Liver (tissue), 8 donors: ENCODE measurements at regions not wholly inside any gene's neighbourhood (a gene's known extent, or its start where the extent isn't known, plus 50 kb on each side); places are given as distances from the start of the nearest gene placed in this dataset.

Experiments used
- DNase-seq: peaks from one replicate; pipeline ENCODE4 v3.0.0-alpha.2; 2017; ENCODE audit warnings: low spot score
- H3K27ac ChIP-seq, 2 donors: one replicate each; pipeline ENCODE4 v1.7.0; 2013; ENCODE audit warnings: inconsistent platforms in 2 of 2, low read length in 2 of 2, control low read depth in 1 of 2, low read depth in 1 of 2, mild to moderate bottlenecking in 1 of 2
- H3K27me3 ChIP-seq, 4 donors: one replicate each; pipeline versions ENCODE4 v1.6.1 to v1.7.0; 2013; ENCODE audit warnings: low read length in 3 of 4, inconsistent platforms in 1 of 4, mild to moderate bottlenecking in 1 of 4, moderate library complexity in 1 of 4; ENCODE audit not compliant: control insufficient read depth in 4 of 4, insufficient read depth in 4 of 4
- H3K36me3 ChIP-seq, 4 donors: one replicate each; pipeline versions ENCODE4 v1.6.1 to v1.7.0; 2013; ENCODE audit warnings: low read length in 3 of 4, mild to moderate bottlenecking in 3 of 4, low read depth in 1 of 4, moderate library complexity in 1 of 4; ENCODE audit not compliant: control insufficient read depth in 4 of 4, insufficient read depth in 3 of 4
- H3K4me1 ChIP-seq, 4 donors: one replicate each; pipeline versions ENCODE4 v1.6.1 to v1.7.0; 2013; ENCODE audit warnings: low read length in 3 of 4, mild to moderate bottlenecking in 3 of 4, moderate library complexity in 1 of 4; ENCODE audit not compliant: control insufficient read depth in 4 of 4, insufficient read depth in 4 of 4
- H3K4me3 ChIP-seq, 3 donors: one replicate each; pipeline versions ENCODE4 v1.6.1 to v1.7.0; 2013; ENCODE audit warnings: low read length in 3 of 3, control low read depth in 1 of 3, low read depth in 1 of 3, mild to moderate bottlenecking in 1 of 3
- H3K9ac ChIP-seq, 2 donors: one replicate each; pipeline ENCODE4 v1.7.0; 2013; ENCODE audit warnings: low read length in 2 of 2, mild to moderate bottlenecking in 2 of 2, moderate library complexity in 2 of 2, control low read depth in 1 of 2, low read depth in 1 of 2
- H3K9me3 ChIP-seq, 4 donors: one replicate each; pipeline versions ENCODE4 v1.6.1 to v1.7.0; 2013; ENCODE audit warnings: low read length in 3 of 4; ENCODE audit not compliant: control insufficient read depth in 4 of 4
- ATF3 ChIP-seq: IDR thresholded peaks from 2 replicates; pipeline ENCODE4 v1.6.1; 2016; ENCODE audit warnings: antibody characterized with exemption
- CTCF ChIP-seq: fragments of 150-350 bp; IDR thresholded peaks from 2 replicates; pipeline ENCODE4 v1.5.1; 2017; ENCODE audit warnings: improper control_type of control experiment, low read depth, low read length; ENCODE audit not compliant: missing input control
- EGR1 ChIP-seq, 2 donors: IDR thresholded peaks; 2 replicates each; pipeline ENCODE4 v1.6.1; 2016 to 2018; ENCODE audit warnings: antibody characterized with exemption in 2 of 2, low read depth in 2 of 2
- FOXA1 ChIP-seq: IDR thresholded peaks from 2 replicates; pipeline ENCODE4 v1.6.1; 2016; ENCODE audit warnings: antibody characterized with exemption
- FOXA2 ChIP-seq: IDR thresholded peaks from 2 replicates; pipeline ENCODE4 v1.6.1; 2016; ENCODE audit warnings: antibody characterized with exemption
- GABPA ChIP-seq, 2 donors: IDR thresholded peaks in 1 of 2; conservative IDR thresholded peaks in 1 of 2; 2 replicates each; pipeline ENCODE4 v1.6.1; 2016; ENCODE audit warnings: antibody characterized with exemption in 2 of 2, mild to moderate bottlenecking in 1 of 2, moderate library complexity in 1 of 2
- HNF4A ChIP-seq, 2 donors: conservative IDR thresholded peaks; 2 replicates each; pipeline ENCODE4 v1.6.1; 2016; ENCODE audit warnings: antibody characterized with exemption in 2 of 2, mild to moderate bottlenecking in 2 of 2
- HNF4G ChIP-seq: IDR thresholded peaks from 2 replicates; pipeline ENCODE4 v1.6.1; 2016; ENCODE audit warnings: antibody characterized with exemption
- JUND ChIP-seq, 2 donors: IDR thresholded peaks; 2 replicates each; pipeline ENCODE4 v1.6.1; 2016; ENCODE audit warnings: antibody characterized with exemption in 2 of 2
- NR2F2 ChIP-seq: IDR thresholded peaks from 2 replicates; pipeline ENCODE4 v1.6.1; 2016; ENCODE audit warnings: antibody characterized with exemption
- RAD21 ChIP-seq, 2 donors: IDR thresholded peaks; 2 replicates each; pipeline ENCODE4 v1.6.1; 2016; ENCODE audit warnings: antibody characterized with exemption in 2 of 2, mild to moderate bottlenecking in 2 of 2
- REST ChIP-seq: IDR thresholded peaks from 2 replicates; pipeline ENCODE4 v1.6.1; 2016; ENCODE audit warnings: antibody characterized with exemption, mild to moderate bottlenecking
- RXRA ChIP-seq, 2 donors: IDR thresholded peaks; 2 replicates each; pipeline ENCODE4 v1.6.1; 2017 to 2018; ENCODE audit warnings: antibody characterized with exemption in 2 of 2, mild to moderate bottlenecking in 1 of 2
- SP1 ChIP-seq: IDR thresholded peaks from 2 replicates; pipeline ENCODE4 v1.6.1; 2018; ENCODE audit warnings: antibody characterized with exemption, mild to moderate bottlenecking
- TAF1 ChIP-seq: conservative IDR thresholded peaks from 2 replicates; pipeline ENCODE4 v1.6.1; 2016; ENCODE audit warnings: antibody characterized with exemption, mild to moderate bottlenecking
- YY1 ChIP-seq: IDR thresholded peaks from 2 replicates; pipeline ENCODE4 v1.6.1; 2016; ENCODE audit warnings: antibody characterized with exemption, mild to moderate bottlenecking
- WGBS: extraction: QIAGEN DNeasy Blood & Tissue Kit; methylation state at CpG from one replicate; pipeline ENCODE4 v1.1.7; 2013; 5-methylcytosine and 5-hydroxymethylcytosine counted together
- TF ChIP-seq, protein P1 (sequence below): IDR thresholded peaks from 2 replicates; pipeline ENCODE4 v1.6.1; 2016; ENCODE audit warnings: antibody characterized with exemption
- TF ChIP-seq, protein P2 (sequence below): IDR thresholded peaks from 2 replicates; pipeline ENCODE4 v1.6.1; 2016; ENCODE audit warnings: antibody characterized with exemption
- donor health status: healthy.
- donor health status: healthy.
- donor health status: healthy.
- donor health status: healthy.
- donor health status: healthy.

DNA sequence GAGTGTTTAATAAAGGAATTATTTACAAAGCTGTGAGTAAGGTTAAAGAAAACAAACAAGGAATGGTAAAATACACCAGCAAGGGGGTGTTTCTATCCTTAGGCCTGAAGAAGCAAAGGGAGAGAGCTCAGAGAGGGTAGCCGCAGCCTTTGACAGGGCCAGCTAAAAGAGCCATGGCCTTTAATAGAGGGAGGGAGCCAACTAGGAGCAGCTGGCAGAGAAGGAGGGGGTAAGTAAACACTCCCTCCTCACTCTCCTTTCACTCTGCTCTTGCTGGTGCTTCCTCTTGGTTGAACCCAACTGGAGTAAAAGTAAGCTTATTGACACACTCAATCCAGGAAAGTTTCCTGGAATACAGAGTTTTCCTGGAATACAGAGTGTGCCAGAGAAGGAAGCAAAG is 87.5 kb downstream of the CH25H start:
- DNase-seq, result no peak
- Histone ChIP-seq H3K4me1 (no peaks in the 10 kb centered on the region), H3K27ac (no peak overlapping the region), H3K4me3 (no peak overlapping the region), H3K9ac (no peak overlapping the region), H3K27me3 (no peaks in the 10 kb centered on the region), H3K36me3 (no peaks in the 10 kb centered on the region), H3K9me3 (no peaks in the 10 kb centered on the region)
- WGBS, result 93% methylated on average over 1 of the region's 1 CpG
- TF ChIP-seq, protein P1, sequence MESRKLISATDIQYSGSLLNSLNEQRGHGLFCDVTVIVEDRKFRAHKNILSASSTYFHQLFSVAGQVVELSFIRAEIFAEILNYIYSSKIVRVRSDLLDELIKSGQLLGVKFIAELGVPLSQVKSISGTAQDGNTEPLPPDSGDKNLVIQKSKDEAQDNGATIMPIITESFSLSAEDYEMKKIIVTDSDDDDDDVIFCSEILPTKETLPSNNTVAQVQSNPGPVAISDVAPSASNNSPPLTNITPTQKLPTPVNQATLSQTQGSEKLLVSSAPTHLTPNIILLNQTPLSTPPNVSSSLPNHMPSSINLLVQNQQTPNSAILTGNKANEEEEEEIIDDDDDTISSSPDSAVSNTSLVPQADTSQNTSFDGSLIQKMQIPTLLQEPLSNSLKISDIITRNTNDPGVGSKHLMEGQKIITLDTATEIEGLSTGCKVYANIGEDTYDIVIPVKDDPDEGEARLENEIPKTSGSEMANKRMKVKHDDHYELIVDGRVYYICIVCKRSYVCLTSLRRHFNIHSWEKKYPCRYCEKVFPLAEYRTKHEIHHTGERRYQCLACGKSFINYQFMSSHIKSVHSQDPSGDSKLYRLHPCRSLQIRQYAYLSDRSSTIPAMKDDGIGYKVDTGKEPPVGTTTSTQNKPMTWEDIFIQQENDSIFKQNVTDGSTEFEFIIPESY, result no peak
- TF ChIP-seq SP1 (no peak), FOXA1 (no peak), EGR1 (IDR thresholded peaks at IDR 0.05; ENCODE audit: low read depth in 2 of 2) (no peak), CTCF (no peak), RAD21 (IDR thresholded peaks at IDR 0.05) (no peak), GABPA (IDR thresholded peaks at IDR 0.05 in 1 of 2, conservative IDR thresholded peaks at IDR 0.05 in 1 of 2) (no peak), ATF3 (no peak), TAF1 (no peak), HNF4G (no peak), HNF4A (conservative IDR thresholded peaks at IDR 0.05) (no peak), NR2F2 (no peak), REST (no peak), JUND (IDR thresholded peaks at IDR 0.05) (no peak), FOXA2 (no peak), YY1 (no peak), RXRA (IDR thresholded peaks at IDR 0.05) (no peak)
- TF ChIP-seq, protein P2, sequence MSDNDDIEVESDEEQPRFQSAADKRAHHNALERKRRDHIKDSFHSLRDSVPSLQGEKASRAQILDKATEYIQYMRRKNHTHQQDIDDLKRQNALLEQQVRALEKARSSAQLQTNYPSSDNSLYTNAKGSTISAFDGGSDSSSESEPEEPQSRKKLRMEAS, result no peak

DNA sequence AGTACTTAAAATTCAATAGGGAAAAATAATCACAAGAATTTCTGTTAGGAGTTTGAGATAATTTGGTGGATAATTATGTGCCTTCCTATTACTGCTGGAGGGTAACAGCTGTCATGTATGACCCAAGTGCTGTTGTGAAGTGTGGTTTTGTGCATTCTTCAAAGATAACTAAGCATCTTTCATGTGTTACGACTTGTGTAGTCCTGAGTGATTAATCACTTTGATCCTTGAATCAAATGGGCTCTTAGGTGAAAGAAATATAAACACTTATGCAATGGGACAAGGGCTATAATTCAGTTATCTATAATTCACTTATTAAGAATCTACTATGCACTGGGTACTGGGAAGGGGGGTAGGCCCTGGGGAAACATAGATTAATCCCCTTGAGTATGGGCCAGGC is 89.0 kb downstream of the CH25H start:
- no peaks in the 10 kb centered on the region for H3K36me3 ChIP-seq
- no peak overlapping the region for H3K9ac ChIP-seq
- no peaks in the 10 kb centered on the region for H3K27me3 ChIP-seq
- no peaks in the 10 kb centered on the region for H3K9me3 ChIP-seq
- no peak overlapping the region for H3K4me3 ChIP-seq
- no peak for DNase-seq
- no peak overlapping the region for H3K27ac ChIP-seq
- H3K4me1 ChIP-seq, result no peaks in the 10 kb centered on the region
- WGBS, result 93% methylated on average over 1 of the region's 1 CpG
- TF ChIP-seq, protein P1, result no peak
- TF ChIP-seq CTCF (no peak), YY1 (no peak)
